ENCODE measurements at regions not wholly inside any gene's neighbourhood (a gene's known extent, or its start where the extent isn't known, plus 50 kb on each side); places are given as distances from the start of the nearest gene placed in this dataset.

DNA sequence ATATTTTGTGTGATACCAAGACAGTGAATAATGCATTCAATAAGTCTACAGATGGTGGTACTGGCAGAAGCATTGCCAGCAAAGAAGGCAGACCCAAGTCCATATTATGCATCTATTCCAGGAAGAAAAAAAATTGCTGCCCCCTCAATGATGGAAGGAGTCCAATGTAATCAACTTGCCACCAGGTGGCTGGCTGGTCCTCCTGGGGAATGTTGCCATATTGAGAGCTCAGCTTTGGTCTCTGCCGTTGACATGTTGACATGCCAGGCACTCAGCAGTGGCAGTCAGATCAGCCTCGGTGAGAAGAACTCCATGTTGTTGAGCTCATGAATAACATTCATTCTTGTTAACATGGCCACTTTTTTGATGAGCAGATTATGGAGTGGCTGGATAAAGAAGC, 298.5 kb downstream of the IGSF11 start:
- no peak for TF ChIP-seq POLR2A (IDR thresholded peaks at IDR 0.05)
- TF ChIP-seq, protein P1, sequence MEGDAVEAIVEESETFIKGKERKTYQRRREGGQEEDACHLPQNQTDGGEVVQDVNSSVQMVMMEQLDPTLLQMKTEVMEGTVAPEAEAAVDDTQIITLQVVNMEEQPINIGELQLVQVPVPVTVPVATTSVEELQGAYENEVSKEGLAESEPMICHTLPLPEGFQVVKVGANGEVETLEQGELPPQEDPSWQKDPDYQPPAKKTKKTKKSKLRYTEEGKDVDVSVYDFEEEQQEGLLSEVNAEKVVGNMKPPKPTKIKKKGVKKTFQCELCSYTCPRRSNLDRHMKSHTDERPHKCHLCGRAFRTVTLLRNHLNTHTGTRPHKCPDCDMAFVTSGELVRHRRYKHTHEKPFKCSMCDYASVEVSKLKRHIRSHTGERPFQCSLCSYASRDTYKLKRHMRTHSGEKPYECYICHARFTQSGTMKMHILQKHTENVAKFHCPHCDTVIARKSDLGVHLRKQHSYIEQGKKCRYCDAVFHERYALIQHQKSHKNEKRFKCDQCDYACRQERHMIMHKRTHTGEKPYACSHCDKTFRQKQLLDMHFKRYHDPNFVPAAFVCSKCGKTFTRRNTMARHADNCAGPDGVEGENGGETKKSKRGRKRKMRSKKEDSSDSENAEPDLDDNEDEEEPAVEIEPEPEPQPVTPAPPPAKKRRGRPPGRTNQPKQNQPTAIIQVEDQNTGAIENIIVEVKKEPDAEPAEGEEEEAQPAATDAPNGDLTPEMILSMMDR (IDR thresholded peaks at IDR 0.05): no peak

All from adrenal gland (tissue), 5 donors.